Colonic mucosa (tissue), 4 donors: ENCODE measurements at regions not wholly inside any gene's neighbourhood (a gene's known extent, or its start where the extent isn't known, plus 50 kb on each side); places are given as distances from the start of the nearest gene placed in this dataset.

ENCODE experiments used
- DNase-seq: peaks from one replicate; pipeline ENCODE4 v3.0.0-alpha.2; 2020
- H3K27ac ChIP-seq: fragments of 200-600 bp; one replicate; pipeline ENCODE4 v1.8.0; 2021
- H3K27me3 ChIP-seq: fragments of 200-600 bp; one replicate; pipeline ENCODE4 v1.8.0; 2021
- H3K36me3 ChIP-seq: fragments of 200-600 bp; one replicate; pipeline ENCODE4 v1.8.0; 2021
- H3K4me1 ChIP-seq: fragments of 200-600 bp; one replicate; pipeline ENCODE4 v1.8.0; 2021; ENCODE audit warnings: mild to moderate bottlenecking
- H3K4me3 ChIP-seq: fragments of 200-600 bp; one replicate; pipeline ENCODE4 v1.8.0; 2021
- H3K9ac ChIP-seq, 2 donors: one replicate each; pipeline ENCODE4 v1.7.0; 2013; ENCODE audit warnings: control low read depth in 2 of 2, low read depth in 2 of 2, low read length in 2 of 2
- H3K9me3 ChIP-seq: fragments of 200-600 bp; one replicate; pipeline ENCODE4 v1.8.0; 2021
- intact Hi-C: fragments of 100-400 bp; cut with DNase I; formaldehyde crosslinking; loops from one replicate; pipeline ENCODE4 v1.14.1; 2022
- TF ChIP-seq, protein P1 (sequence below): fragments of 200-600 bp; IDR thresholded peaks from one replicate; pipeline ENCODE4 v1.8.0; 2022; ENCODE audit warnings: antibody characterized with exemption, mild to moderate bottlenecking
- donor health status: healthy.
- donor health status: DM: no; HTN: no; CAD: no.
- donor health status: DM: no; HTN: no; CAD: no.

DNA sequence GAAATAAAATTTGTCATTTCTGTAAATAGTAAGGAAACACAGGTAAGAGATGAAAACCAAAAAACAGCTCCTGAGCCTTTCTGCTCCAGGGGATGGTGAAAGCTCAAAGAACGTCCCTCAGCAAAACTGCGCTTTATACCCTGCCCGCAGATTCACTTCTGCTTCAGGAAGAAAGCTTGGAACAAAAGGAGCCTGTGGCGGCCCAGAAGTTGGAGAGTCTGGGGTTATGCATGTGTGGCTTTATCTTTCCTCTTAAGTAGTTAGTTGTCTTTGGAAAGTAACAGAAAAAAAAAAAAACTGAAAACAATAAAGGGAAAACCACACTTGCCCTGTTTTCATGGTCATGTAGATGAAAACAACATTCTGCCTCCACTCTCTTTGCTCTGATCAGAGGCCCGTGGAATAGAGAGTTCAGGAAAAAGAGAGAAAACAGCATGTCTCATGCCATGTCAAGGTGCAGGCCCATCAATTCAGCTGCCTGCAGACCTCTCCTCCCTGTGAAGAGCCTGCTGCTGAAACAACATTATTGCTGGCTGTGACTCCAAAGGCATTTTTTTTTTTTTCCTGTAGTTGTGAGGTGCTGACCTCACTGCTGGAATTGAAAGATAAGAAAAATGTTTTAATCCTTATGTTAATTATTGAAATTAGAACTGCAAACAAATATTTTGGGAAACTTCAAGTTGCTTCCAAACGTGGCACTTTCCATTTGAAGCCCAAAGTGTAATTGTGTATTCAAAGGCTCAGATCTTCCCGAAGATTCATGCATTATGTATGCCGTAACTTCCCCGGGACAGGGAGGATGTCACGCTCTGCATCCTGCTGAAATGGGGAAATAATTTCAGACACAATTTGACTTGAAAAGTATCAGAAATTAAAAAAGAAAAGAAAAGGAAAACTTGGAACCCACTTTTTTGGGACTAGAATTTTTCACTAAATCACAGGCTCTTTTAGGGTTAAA is 108.4 kb upstream of the ZNF385D start:
- intact Hi-C loops: no loop called here

DNA sequence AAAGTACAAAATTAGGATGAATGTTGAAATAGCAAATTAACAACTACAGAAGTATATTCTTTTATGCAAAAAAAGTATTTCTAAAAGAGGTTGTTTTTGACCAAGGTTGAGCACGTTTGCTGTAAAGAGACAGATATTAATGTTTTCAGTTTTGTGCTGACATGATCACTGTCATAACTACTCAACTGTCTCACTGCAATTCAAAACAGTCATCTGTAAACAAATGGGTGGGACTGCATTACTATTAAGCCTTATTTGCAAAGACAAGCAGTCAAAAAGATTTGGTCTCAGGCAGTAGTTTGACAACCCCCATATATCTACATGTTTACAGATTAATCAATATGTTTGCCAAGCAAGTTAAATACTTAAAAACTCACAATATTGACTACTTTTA is 109.1 kb upstream of the ZNF385D start:
- H3K9ac ChIP-seq: no peak overlapping the region
- H3K36me3 ChIP-seq: no peaks in the 10 kb centered on the region
- no peaks in the 10 kb centered on the region for H3K4me1 ChIP-seq
- intact Hi-C loops: no loop called here
- TF ChIP-seq, protein P1, sequence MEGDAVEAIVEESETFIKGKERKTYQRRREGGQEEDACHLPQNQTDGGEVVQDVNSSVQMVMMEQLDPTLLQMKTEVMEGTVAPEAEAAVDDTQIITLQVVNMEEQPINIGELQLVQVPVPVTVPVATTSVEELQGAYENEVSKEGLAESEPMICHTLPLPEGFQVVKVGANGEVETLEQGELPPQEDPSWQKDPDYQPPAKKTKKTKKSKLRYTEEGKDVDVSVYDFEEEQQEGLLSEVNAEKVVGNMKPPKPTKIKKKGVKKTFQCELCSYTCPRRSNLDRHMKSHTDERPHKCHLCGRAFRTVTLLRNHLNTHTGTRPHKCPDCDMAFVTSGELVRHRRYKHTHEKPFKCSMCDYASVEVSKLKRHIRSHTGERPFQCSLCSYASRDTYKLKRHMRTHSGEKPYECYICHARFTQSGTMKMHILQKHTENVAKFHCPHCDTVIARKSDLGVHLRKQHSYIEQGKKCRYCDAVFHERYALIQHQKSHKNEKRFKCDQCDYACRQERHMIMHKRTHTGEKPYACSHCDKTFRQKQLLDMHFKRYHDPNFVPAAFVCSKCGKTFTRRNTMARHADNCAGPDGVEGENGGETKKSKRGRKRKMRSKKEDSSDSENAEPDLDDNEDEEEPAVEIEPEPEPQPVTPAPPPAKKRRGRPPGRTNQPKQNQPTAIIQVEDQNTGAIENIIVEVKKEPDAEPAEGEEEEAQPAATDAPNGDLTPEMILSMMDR: no peak
- no peak overlapping the region for H3K27ac ChIP-seq
- H3K9me3 ChIP-seq: no peaks in the 10 kb centered on the region
- no peak overlapping the region for H3K4me3 ChIP-seq
- H3K27me3 ChIP-seq: no peaks in the 10 kb centered on the region
- no peak for DNase-seq

More for the DNA sequence above, 108.4 kb upstream of the ZNF385D start:
- H3K9ac ChIP-seq: no peak overlapping the region
- H3K36me3 ChIP-seq: no peaks in the 10 kb centered on the region
- H3K4me3 ChIP-seq: no peak overlapping the region
- H3K27ac ChIP-seq: no peak overlapping the region
- DNase-seq: no peak
- H3K9me3 ChIP-seq: no peaks in the 10 kb centered on the region
- TF ChIP-seq, protein P1: no peak
- H3K27me3 ChIP-seq: no peaks in the 10 kb centered on the region
- no peaks in the 10 kb centered on the region for H3K4me1 ChIP-seq

DNA sequence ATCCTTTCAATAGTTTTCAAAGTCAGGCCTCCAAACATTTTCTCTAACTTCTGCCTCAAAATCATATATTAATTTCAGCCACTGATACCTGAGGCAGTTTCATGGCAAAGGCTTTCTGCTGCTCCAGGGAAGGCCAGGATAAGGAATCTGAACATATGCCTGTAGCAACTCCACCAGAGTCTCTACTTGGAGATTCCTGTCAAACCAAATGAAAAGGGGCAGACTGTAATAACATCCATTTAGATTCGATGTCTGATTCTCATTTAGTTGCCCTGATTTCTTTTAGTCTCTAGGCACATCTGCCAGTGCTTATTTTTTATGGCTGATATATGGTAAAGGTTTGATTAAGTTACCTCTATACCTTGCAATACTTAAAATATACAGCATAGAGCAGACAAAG is 109.6 kb upstream of the ZNF385D start:
- Histone ChIP-seq H3K27me3 (no peaks in the 10 kb centered on the region), H3K27ac (no peak overlapping the region), H3K36me3 (no peaks in the 10 kb centered on the region), H3K9ac (no peak overlapping the region), H3K9me3 (no peaks in the 10 kb centered on the region), H3K4me3 (no peak overlapping the region), H3K4me1 (no peaks in the 10 kb centered on the region)
- TF ChIP-seq, protein P1: no peak
- intact Hi-C loops: no loop called here
- DNase-seq: no peak

DNA sequence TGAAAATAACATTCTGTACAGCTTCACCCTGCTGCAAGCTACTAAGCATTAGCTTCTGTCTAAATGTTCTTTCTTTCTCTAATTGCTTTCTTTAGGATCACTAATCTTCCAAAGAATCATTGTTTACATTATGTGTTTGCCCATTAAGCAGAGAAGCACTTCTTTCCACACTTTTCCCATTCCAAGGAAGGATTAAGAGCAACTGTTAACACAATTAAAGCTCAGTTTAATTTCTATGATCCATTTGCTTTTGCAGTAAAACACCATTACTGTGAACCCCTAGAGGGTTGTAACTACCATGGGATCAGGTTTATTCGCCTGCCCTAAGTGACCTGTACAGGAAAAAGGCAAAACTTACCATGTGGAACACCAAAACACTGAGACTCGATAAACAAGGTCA is 125.8 kb upstream of the ZNF385D start:
- no peaks in the 10 kb centered on the region for H3K27me3 ChIP-seq
- intact Hi-C loops: no loop called here
- no peaks in the 10 kb centered on the region for H3K9me3 ChIP-seq
- H3K4me3 ChIP-seq: no peak overlapping the region
- DNase-seq: no peak
- H3K4me1 ChIP-seq: no peaks in the 10 kb centered on the region
- no peak overlapping the region for H3K27ac ChIP-seq
- TF ChIP-seq, protein P1: no peak
- H3K36me3 ChIP-seq: no peaks in the 10 kb centered on the region
- H3K9ac ChIP-seq: no peak overlapping the region

GRCh38 chr3:21877214-21877754 is 126.3 kb upstream of the ZNF385D start:
- TF ChIP-seq, protein P1: no peak
- H3K9me3 ChIP-seq: no peaks in the 10 kb centered on the region
- intact Hi-C loops: no loop called here

More at GRCh38 chr3:21877214-21877754, 126.3 kb upstream of the ZNF385D start:
- no peaks in the 10 kb centered on the region for H3K4me1 ChIP-seq
- H3K4me3 ChIP-seq: no peak overlapping the region
- H3K9ac ChIP-seq: no peak overlapping the region
- no peak for DNase-seq
- H3K36me3 ChIP-seq: no peaks in the 10 kb centered on the region
- no peaks in the 10 kb centered on the region for H3K27me3 ChIP-seq
- H3K27ac ChIP-seq: no peak overlapping the region
